ENCODE measurements at regions not wholly inside any gene's neighbourhood (a gene's known extent, or its start where the extent isn't known, plus 50 kb on each side); places are given as distances from the start of the nearest gene placed in this dataset.
"Not testable (repeated sequence)": the region's sequence is repeated elsewhere in the genome, so short reads cannot be mapped to it uniquely, and the experiment has no call there.

DNA sequence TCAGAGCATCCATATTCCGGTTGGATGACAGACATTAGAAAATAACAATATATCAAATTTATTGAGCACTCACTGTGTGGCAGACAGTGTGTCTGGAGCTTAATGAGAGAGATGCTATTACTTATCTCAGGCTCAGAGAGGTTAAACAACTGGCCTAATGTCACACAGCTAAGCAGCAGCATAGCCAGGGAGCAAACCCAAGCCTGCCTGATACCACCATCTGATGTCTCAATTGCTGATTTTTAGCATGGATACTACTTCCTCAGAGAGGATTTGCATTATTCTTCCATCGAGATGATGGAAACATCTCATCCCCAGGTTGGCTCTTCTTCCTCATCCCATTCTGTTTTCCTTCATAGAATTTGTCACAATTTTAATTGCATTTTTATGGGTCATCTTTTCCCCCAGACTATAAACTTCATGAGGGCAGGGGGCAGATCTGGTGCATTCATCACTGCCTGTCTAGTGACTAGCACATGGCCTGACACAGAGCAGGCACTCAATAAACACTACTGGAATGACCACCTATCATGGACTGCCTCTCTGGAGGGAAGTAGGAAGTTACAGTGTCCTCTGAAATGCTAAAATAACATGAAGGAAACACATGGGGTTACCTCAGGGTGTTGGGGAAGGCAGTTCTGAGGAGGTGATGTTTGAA, 344.8 kb upstream of the CCL2 start:
- no peak for DNase-seq

DNA sequence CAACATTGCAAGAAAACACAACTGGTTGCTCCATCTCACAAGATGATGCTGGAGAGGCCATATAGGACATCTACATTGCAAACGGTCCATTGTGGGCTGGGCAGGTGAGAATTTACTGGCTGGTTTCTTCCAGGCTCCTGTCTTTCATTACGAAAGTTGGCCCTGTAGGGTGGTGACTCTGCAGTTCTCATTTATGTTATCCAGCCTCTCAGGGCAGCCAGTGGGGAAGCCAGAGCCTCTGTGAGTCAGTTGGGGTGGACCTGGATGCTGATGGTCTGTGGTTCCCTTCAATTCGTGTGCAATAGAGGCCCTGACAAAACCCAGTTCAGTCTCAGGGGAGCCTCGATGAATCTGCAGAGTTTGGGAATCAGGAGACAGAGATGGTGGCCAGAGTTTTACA, 341.0 kb upstream of the CCL2 start:
- DNase-seq: no peak

DNA sequence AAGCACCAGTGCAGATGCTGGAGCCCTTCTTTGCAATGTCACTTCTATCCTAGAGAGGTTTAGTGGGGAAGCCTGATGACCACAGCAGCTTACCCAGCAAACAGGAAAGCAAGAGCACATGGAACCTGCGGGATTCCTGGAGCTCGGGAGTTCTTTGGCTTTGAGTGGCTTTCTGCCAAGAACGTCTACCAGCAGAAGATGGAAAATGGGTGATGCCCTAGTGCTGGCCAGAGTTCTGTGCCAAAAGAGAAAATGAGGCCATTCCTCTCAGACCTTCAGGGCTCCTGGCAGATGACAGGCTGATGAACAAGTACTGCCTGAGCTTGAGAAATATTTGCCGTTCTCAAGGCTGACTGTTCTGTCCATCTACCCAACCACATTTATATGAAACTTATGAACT, 332.1 kb upstream of the CCL2 start:
- no peak for DNase-seq

DNA sequence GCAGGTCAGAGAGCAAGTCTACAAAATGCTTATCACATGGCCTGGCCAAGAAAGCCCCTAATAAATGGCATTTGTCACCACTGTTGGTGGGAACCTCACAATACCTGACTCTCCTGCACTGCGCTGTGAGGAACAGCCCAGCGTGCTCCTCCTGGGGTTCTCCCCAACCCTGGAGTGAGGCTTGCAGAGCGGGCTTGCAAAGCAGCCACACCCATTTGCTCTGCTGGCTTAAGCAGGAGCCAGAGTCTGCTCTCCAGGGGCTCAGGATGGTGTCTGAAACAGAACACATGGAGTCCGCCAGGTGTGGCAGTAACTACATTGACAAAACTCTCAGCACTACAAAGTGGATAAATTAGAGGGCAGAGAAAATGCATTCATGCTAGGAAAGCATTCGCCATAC, 331.0 kb upstream of the CCL2 start:
- DNase-seq: no peak

DNA sequence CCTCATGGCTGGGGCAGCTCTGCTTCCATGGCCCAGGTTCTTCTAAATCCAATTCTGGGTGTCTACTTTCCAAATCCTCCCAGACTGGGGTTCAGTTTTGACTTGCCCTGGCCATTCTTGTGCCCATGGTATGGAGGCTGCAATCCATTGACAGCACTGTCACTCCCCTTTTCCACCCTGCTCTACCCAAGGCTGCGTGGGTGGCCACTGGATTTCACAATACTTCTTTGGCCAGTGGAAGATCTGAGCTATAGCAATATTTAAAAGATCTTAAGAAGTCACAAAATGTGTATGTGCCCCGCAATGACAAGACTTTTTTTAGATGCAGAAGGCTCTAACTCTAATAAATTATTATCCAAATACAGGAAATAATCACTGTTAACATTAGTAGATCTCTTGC, 329.4 kb upstream of the CCL2 start:
- DNase-seq: no peak

DNA sequence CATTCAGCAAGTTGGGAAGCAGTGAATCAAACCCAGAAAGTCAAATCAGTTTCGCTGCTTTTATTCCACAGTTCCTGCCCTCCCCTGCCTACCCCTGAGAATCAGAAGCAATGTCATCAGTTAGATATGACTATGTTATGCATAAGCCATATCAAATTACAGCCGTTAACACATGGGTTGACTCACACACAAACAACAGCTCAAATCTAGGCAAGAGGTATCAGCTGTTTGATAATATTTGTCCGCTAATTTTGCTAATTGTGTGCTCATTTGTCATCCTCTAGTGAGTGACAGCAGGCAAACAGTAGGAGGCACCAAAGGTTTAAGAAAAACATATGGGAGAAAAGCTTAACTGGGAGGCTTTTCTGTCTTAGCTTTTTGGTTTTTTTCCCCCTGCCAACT, 327.4 kb upstream of the CCL2 start:
- no peak for DNase-seq

DNA sequence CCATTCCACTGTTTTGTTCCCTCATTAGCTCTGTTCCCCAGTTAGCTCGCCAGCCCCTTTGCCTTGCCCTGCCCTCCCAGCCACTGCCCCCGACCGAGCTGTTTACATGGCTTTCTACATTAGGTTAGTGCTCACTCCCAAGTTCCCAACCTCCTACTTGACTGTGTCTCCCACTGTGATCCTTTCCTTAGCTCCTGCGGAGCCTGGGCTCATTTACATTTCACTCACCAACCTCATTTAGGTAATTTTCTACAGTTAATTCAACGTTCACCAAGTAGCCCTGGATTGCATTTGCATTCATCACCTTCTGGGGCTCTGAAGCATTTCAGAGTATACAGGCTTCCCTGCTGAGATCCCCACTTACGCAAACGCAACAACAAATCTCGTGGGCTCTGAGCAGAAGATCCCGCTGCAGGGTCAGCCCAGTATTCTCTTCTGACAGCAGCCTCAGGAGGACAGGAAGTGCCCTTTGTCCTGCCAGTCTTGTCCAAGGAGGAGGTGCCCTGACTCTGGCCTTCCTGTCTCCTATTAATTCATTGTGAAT, 325.8 kb upstream of the CCL2 start:
- no peak for DNase-seq

DNA sequence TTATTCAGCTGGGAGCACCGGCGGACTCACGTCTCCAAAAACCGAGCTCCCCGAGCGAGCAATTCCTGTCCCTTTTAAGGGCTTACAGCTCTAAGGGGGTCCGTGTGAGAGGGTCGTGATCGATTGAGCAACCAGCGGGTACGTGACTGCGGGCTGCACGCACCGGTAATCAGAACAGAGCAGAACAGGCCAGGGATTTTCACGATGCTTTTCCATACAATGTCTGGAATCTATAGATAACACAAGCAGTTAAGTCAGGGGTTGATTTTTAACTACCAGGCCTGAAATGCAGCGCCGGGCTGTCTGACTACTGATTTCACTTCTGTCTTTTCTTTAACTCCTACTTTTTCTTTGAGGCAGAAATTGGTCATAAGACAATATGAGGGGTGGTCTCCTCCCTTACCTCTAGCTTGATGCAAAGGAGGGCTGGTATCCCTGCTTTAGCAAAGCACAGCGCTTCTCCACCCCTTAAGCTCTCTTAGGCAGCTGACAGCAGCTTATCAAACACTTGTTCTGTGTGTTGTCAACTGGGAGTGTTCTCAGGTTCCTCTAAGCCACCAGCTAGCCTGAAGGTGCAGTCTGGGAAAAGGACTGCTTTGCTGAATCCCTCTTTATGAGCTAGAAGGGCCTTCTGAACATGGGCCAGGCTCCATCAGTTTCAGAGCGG, 323.8 kb upstream of the CCL2 start:
- not testable (repeated sequence) for DNase-seq

DNA sequence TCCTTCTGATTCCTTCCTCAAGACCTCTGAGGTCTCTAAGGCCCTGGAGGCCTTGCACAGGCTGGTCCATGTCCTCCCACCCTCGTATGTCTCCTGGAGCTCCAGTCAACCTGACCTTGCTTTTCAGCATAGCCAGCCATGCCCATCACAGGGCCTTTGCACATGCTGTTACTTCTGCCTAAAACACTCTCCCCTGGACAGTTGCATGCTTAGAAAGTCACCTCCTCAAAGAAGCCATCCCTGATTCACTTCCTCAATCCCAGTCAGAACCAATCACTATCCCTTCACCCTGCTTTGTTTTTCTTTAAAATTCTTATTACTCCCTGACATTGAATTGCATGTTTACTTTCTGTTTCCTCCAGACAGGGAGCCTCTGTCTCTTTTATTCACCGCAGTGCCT, 322.1 kb upstream of the CCL2 start:
- DNase-seq: no peak

DNA sequence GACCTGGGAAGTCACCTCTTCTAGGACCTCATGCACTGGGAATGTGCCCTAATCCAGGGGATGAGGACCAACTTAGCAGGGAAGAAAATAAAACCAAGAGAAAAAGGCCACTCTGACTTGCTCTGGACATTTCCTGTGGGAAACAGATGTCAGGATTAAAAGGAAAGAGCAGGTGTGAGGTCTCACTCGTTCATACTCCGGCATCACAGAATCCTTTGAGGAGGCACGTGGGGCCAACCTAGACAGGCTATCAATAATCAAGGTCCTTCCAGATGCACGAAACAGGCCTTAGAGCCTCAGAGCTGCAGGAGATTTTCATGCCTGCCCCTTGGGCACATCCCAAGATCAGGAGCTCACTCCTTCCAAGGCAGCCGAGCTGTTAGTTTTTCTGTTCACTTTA, 321.5 kb upstream of the CCL2 start:
- no peak for DNase-seq

DNA sequence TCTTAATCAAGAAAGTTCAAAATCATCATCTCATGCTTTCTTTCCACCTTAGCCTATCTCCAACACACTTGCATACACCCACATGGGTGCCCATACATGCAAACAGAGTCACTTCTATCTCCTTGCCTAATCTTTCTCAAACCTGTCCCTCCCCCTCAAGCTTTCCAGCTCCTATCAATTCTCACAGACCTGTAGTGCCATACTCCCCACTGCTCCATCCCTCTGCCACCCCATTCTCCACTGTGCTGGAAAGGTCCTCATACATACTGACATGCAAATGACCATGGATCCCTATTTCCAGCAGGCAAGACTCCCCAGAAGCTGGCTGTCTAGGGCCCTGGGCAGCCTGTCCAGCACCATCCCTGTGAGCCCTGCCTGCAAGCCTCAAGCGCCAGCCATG, 320.4 kb upstream of the CCL2 start:
- no peak for DNase-seq

DNA sequence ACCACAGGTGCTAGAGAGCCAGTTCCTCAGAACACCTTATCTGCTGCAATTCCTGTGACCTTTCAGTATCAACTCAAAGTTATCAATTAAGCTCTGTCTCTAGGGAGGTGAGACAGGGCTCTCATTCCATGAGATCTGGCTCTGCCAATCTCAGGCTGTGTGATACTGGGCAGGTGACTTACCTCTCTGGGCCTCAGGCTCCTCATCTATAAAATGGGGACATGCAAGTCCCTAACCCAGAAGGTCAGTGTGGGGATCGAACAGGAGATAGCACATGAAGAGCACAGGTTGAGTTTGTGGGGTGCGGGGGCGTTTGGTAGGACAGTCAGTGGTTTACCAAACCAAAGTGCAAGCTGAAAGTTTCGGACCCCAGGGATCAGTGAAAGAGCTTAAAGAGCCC, 319.3 kb upstream of the CCL2 start:
- no peak for DNase-seq

DNA sequence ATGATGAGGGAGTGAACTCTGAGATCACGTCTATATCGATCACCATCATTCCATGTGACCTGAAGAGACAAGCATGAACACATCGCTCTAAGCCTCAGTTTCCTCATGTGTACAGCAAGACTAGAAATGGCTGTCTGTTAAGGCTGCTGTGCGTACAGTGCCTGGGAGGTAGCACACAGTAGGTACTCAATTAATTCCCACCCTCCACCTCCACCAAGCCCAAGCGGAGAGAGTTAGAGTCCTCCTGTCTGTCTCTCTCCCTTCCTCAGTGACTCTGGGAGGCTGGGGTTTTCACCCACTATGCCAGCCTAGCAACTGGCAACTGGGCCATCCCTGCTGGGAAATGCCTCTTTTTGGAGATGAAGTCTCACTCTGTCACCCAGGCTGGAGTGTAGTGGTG, 318.3 kb upstream of the CCL2 start:
- DNase-seq: no peak

DNA sequence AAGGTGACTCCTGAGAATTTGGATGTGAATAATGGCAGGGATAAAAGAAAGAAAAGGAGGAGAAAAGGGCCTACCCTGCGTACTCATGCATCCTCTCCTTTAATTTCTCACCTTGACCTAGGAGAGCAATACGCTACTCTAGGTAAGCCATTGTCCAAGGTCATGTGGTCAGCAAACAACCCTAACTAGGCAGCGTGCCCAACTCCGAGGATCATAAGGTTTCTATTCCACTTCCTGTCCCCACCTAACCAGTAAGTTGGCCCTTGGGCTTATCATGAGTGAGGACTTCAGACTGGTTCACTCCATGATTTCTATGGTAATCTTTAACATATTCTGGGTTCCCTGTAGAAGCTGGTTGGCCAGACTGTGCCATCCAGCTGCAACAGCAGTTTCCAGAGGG, 315.1 kb upstream of the CCL2 start:
- no peak for DNase-seq

DNA sequence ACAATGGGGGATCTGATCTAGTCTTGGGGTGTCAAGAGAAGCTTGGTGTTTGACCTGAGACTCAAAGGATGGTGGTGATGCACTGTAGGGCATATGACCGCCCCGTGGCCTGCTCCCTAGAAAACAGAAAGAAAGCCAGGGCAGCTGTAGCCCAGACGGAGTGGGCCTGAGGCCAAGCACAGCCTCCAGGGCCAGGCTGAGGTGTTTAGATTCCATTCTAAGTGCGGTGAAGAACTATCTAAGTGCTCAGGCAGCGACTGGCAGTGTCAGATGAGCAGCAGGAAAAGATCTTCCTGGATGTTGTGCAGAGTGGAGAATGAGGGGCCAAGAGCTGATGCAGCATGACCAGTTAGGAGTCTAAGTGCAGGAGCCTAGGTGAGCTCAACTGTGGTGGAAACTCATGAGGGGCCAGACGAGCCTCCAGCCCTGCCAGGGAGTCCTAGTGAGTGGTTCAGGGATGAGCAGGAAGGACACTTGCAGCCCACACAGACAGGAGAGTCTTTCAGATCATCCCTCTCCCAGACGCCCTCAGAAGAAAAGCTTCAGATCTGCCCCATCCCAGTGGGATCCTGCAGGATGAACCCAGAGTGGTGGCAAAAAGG, 314.2 kb upstream of the CCL2 start:
- DNase-seq: no peak

DNA sequence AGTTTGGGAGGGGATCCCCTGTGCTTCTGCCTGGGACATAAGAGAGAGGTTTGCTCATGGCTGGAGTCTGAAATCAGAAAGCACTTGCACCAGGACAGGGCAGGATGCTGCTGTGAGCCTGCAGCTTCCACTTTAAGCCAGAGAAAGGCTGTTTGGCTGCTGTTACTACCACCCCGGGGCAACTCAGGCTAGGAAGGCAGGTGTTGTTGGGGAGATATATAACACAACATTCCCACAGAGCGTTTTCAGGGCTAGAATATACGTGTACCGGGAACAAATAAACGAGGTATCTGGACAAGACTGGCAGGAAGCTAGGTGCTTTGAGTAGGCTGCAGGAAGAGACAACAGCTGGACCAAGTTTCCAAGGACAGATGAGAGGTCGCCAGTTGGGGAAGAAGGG, 313.3 kb upstream of the CCL2 start:
- DNase-seq: no peak

DNA sequence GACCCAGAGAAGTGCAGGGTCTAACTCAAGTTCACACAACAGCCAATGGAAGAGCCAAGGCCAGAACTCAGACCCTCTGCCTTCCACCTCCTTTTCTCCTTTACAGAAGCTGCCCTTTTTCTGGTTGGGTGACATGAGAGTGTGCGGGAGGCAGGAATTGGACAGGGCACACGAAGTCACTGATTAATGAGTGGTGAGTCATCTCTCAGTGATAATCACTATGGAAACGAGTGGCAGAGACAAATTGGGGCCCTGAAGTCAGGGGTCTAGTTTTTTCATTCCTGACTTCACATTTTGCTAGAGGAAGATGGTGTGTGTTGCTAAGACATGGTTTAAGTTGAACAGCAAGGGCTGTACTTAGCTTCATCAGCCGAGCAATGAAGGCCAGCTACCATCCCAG, 312.7 kb upstream of the CCL2 start:
- no peak for DNase-seq

DNA sequence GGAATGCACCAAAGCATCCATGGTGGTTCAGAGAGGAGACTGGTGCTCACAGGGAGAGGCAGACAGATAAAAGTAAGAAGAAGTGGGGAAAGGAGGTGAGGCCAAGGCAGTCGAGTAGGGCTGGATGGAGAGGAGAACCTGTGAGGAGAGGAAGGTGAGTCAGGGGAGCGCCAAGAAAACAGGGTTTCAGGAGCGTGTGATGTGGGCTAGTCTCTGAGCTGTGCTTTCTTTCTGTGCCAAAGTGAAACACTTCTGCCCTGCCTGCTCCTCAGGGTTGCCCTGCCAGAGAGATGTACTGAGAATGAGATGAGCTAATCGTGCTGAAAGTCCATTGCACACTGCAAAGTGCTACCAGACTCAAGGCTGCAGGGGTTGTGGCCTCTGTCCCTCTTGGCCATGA, 310.7 kb upstream of the CCL2 start:
- no peak for DNase-seq

DNA sequence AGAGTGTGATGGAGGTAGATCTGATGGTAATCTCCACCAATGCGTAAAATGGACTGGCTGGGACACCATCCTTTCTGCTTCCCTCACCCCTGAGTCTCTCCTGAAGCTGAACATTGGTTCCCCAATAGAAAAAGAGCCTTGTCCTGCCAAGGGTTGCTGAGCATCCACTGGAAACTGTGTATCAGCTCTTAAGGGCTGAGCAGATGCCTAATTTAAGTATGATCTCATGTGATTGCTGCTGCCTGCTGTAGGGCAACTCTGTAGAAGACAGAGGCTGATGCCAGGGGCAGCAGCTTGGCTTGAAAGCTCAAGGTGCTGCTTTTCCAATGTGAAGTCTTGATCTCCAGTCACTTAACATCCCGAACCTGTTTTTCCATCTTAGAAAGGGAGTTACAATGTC, 310.3 kb upstream of the CCL2 start:
- DNase-seq: no peak

DNA sequence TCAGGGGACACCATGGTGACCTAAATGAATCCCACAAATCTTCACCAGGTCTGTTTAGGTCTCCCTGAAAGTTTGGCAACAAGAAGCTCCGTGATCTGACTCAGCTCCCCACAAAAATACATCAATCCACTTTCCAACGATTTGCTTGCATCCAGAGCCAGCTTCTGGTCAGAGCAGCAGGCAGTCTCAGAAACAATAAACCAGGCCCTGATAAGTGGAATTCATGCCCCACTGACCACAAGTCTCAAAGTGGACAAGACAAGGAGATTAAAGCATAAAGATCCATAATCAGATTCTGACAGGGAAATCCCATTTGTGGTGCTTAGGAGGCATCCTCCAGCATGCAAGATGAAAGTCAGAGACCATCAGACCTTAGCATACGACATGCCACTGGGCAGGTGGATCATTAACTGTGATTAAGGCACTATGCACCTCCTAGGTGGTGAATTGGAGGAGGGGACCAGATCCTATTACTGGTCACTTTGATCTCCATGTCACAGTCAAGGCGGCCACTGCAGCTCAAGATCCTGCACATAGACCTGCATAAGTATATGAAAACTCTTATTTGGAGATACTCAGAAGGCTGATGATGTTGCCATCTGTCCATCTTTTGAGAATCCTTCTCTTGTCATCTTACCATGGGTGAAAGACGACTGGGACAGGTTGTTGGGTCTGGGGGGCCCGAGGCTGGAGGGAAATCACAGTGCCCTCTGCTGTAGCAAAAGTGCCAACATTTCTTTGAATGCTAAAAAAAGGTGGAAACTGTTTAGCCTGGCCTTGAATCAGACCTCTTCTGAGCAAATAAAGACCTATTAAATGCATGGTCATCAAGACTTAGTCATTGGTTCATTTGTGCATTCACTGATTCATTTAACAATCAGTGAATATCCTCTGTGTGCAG, 309.2 kb upstream of the CCL2 start:
- DNase-seq: no peak

DNA sequence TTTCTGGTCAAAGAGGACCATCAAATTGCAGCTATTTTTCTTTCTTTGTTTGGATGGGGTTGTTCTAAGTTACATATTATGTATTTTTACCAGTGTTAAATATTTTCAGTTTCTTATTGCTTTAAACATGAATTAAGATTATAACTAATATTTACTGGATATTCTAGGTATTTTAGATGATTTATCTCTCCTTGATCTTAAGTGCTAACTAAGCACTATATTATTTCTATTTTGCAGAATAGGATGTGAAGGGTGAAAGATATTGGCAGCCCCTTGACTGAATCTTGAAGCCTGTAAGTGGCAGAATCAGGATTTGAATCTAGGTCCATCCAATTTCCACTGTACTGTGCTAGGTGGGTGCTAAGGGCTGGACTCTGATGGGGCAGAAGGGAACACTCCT, 307.3 kb upstream of the CCL2 start:
- DNase-seq: no peak

DNA sequence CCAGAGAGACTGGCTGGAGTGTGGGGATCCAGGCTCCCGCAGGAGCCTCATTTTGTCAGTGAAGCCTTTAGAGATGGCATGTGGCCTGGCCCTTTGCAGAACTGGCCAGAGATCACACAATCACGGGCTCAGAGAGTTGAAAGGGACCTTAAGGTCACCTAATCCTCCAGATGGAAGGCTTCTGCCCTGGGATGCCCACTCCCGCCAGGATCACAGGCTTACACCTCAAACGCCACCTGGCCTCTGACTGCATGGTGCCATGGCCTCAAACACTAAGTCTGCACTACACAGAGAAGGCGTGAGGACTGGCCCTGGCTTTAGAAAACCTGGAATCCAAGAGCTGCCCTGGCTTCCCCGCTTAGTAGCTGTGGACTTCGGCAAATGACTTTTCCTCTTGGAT, 306.8 kb upstream of the CCL2 start:
- no peak for DNase-seq

DNA sequence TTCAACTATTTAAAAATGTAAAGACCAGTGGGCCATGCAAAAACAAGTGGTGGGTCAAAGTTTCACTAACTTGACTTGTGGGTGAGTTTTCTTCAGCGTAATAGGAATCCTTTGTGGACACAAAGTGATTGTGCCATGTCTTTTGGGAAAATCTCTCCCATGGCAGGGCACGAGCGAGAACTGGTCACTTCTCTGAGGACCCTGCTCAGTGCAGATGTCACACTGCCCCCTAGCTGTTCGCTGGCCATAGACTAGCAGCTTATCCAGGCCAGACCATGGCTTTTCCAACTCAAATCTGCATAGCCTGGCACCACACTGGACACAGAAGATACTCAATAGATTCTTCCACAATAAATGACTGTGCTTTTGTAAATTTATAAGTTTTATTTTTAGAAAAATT, 306.0 kb upstream of the CCL2 start:
- DNase-seq: no peak

DNA sequence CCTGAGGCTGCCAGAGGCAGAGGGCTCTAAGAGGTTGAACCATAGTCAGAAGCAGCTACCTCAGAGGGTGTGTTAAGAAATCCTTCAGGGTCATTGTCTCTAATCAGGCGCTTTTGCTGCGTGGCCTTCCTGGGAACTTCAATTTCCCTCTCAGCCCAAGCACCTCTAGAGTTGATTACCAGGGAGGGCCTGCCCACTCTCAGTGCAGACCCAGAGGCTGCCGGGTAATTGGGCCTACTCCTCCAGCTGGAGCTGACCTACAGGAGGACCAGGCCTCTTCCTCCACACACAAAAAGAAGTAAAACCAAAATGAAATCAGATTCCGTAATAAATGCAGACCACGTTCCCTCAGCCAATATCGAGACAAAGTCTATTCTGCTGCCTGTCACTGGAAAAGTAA, 305.0 kb upstream of the CCL2 start:
- DNase-seq: no peak
